NCI-H2227 (cell line): ENCODE measurements at regions not wholly inside any gene's neighbourhood (a gene's known extent, or its start where the extent isn't known, plus 50 kb on each side); places are given as distances from the start of the nearest gene placed in this dataset.
"Not testable (repeated sequence)": the region's sequence is repeated elsewhere in the genome, so short reads cannot be mapped to it uniquely, and the experiment has no call there.

Experiments used
- DNase-seq: peaks from one replicate; lab custom pipeline; 2025; ENCODE audit not compliant: unreplicated experiment; lab: John Stamatoyannopoulos, UW

DNA sequence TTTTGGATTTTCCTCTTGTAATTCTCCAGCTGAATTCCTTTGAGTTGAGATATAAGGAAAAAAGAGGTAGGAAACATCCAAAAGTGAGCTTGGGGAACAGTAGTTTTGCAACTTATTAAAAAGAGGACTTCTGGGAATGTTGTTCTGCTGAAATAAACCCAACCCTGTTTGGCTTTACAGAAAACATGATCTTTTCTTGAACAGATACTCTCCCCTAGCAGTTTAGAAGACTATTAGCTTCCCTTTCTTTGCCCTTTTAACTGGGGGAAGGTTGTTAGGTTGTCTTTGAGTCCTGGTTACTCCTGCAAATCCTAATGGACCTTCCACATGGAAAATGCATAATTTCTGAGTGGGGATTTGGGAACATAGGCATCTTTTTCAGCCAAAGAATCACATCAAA, 168.7 kb upstream of the RPS23 start:
- DNase-seq = no peak

GRCh38 chr5:82445726-82446335, 167.7 kb upstream of the RPS23 start:
- no peak for DNase-seq

GRCh38 chr5:82439750-82440445, 161.7 kb upstream of the RPS23 start:
- no peak for DNase-seq

GRCh38 chr5:82437565-82437964, 159.4 kb upstream of the RPS23 start:
- DNase-seq = not testable (repeated sequence)

GRCh38 chr5:82436291-82436690, 158.1 kb upstream of the RPS23 start:
- DNase-seq = no peak

GRCh38 chr5:82434696-82435660, 156.8 kb upstream of the RPS23 start:
- DNase-seq = not testable (repeated sequence)

GRCh38 chr5:82426464-82427154, 148.5 kb upstream of the RPS23 start:
- no peak for DNase-seq

DNA sequence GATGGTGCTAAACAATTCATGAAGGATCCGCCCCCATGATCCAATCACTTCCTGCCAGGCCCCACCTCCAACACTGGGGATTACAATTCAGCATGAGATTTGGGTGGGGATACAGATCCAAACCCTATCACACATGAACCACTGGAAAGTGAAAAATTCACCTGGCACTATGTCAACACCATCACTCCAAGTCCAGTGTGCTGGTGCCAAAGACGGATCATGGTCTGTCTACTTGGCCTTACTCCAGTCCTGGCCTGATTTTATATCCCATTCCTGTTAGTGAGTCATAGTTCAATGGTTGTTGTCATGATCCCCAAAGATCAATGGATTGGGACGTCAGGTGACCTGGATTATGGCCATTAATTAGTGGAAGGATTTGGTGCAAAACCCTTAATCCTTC, 147.4 kb upstream of the RPS23 start:
- no peak for DNase-seq

DNA sequence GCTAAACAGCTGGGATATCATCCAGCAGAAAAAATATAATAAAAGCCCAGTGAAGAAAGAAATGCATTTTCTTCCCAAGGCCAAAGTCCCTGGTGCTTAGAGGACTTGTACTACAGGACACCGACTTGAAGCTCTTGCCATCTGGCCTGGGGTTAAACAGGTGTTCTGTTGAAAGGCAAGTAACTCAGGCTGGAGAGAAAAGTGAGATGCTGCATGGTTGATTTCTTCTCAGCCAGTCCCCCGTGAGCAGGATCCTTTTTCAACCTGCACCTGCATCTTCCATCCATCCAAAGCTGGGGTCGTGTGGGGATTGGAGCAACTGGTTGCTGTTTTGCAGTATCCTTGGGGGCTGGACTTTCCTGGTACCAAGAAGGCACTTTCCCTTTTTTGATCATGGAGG, 146.1 kb upstream of the RPS23 start:
- no peak for DNase-seq

DNA sequence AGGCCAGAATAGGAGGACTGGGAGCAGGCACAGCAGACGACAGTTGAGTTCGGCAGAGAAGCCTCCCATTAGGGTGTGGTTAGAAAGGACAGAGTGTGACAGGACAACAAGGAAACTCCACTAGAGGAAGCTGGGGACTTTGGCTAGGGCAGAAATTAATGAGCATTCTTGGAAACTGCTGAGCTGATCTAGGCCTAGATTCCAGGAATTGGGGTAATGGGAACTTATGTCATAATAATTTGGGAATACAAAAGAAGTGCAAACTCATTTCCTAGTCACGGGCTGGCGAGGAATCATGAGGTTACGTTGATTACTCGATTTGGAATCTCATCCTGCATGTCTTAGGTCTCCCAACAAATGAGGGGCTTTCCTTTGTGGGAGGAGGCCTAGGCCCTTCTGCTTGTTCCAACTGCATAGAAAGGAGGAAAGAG, 144.6 kb upstream of the RPS23 start:
- DNase-seq = no peak

GRCh38 chr5:82422001-82422740, 144.0 kb upstream of the RPS23 start:
- no peak for DNase-seq

- DNase-seq = no peak
Measured at GRCh38 chr5:82421119-82421518, 143.0 kb upstream of the RPS23 start.

GRCh38 chr5:82420524-82420923, 142.4 kb upstream of the RPS23 start:
- not testable (repeated sequence) for DNase-seq

GRCh38 chr5:82419559-82420332, 141.6 kb upstream of the RPS23 start:
- DNase-seq = no peak

DNA sequence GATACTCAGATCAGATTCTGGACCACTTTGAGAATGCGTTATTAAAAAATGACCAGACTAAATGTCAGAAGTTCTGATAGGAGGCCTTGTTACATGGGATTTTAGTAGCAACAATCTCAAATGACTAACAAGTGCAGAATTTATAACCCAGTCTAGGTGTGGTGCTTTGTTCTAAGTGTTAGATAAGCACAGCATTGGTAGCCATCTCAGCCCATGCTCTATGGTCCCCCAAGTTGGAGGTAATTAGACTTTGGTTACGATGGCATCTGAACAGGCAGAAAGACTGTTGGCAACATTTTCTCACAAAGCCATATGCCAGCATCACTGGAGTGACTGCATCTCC, 140.4 kb upstream of the RPS23 start:
- DNase-seq = no peak

- DNase-seq = no peak
Measured at GRCh38 chr5:82417776-82418607, 139.8 kb upstream of the RPS23 start.

GRCh38 chr5:82416512-82416911, 138.4 kb upstream of the RPS23 start:
- no peak for DNase-seq

DNA sequence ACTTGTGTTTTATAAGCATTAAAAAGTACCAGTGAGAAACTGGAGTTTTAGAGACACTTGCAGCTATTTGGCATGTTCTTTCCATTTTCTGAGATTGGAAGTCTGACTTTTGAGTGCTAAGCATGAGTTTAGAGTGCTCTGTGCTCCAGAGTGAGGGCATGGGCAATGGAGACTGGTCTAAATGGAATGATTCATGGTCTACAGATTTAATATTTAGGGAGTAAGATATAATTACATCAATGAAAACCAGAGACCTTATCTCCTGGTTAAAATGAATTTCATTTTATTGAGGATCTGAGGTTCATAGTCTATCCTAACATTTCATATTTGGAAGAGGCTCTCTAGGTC, 135.9 kb upstream of the RPS23 start:
- DNase-seq = no peak
